T-helper 2 cell treated with Interferon-gamma antibody and Interleukin-4, amounts not matched to agents 5 μg/mL and 100 μg/mL, for 36 hours (primary cell): ENCODE measurements at regions not wholly inside any gene's neighbourhood (a gene's known extent, or its start where the extent isn't known, plus 50 kb on each side); places are given as distances from the start of the nearest gene placed in this dataset.
"Not testable (repeated sequence)": the region's sequence is repeated elsewhere in the genome, so short reads cannot be mapped to it uniquely, and the experiment has no call there.

Experiments used
- DNase-seq: peaks from one replicate; pipeline ENCODE4 v3.0.0; 2021; ENCODE audit warnings: low spot score
- H3K27ac Mint-ChIP-seq: one replicate; pipeline ENCODE4 v1.8.0; 2021; ENCODE audit warnings: mild to moderate bottlenecking, mixed read lengths
- H3K27me3 Mint-ChIP-seq: one replicate; pipeline ENCODE4 v1.8.0; 2021; ENCODE audit warnings: low read depth, mixed read lengths
- H3K36me3 Mint-ChIP-seq: one replicate; pipeline ENCODE4 v1.8.0; 2021; ENCODE audit warnings: low read depth, mixed read lengths
- H3K4me1 Mint-ChIP-seq: one replicate; pipeline ENCODE4 v1.8.0; 2021; ENCODE audit warnings: low read depth, mixed read lengths
- H3K4me3 Mint-ChIP-seq: one replicate; pipeline ENCODE4 v1.8.0; 2022; ENCODE audit warnings: mild to moderate bottlenecking, moderate library complexity, mixed read lengths
- H3K9me3 Mint-ChIP-seq: one replicate; pipeline ENCODE4 v1.8.0; 2021; ENCODE audit warnings: mixed read lengths

GRCh38 chr9:129316281-129317030, 138.4 kb upstream of the IER5L start:
- no peaks in the 10 kb centered on the region for H3K9me3 Mint-ChIP-seq
- no peak overlapping the region for H3K4me3 Mint-ChIP-seq
- no peak for DNase-seq
- no peak overlapping the region for H3K27ac Mint-ChIP-seq
- H3K27me3 Mint-ChIP-seq: peaks cover 2% of the 10 kb centered on the region
- H3K36me3 Mint-ChIP-seq: no peaks in the 10 kb centered on the region
- H3K4me1 Mint-ChIP-seq: peaks cover 11% of the 10 kb centered on the region

GRCh38 chr9:129313331-129313955, 135.4 kb upstream of the IER5L start:
- no peak overlapping the region for H3K4me3 Mint-ChIP-seq
- H3K9me3 Mint-ChIP-seq: no peaks in the 10 kb centered on the region
- peaks cover 1% of the 10 kb centered on the region for H3K4me1 Mint-ChIP-seq
- no peak for DNase-seq
- no peak overlapping the region for H3K27ac Mint-ChIP-seq
- no peaks in the 10 kb centered on the region for H3K36me3 Mint-ChIP-seq
- H3K27me3 Mint-ChIP-seq: peaks cover 7% of the 10 kb centered on the region

- Mint-ChIP-seq H3K36me3 (no peaks in the 10 kb centered on the region), H3K9me3 (no peaks in the 10 kb centered on the region), H3K4me3 (no peak overlapping the region), H3K4me1 (peaks cover 1% of the 10 kb centered on the region), H3K27me3 (peaks cover 7% of the 10 kb centered on the region), H3K27ac (no peak overlapping the region)
- DNase-seq: no peak
Observed at GRCh38 chr9:129312251-129313122, 134.4 kb upstream of the IER5L start.

GRCh38 chr9:129311643-129312042, 133.6 kb upstream of the IER5L start:
- no peak for DNase-seq
- no peaks in the 10 kb centered on the region for H3K9me3 Mint-ChIP-seq
- peaks cover 2% of the 10 kb centered on the region for H3K4me1 Mint-ChIP-seq
- peaks cover 7% of the 10 kb centered on the region for H3K27me3 Mint-ChIP-seq
- H3K27ac Mint-ChIP-seq: no peak overlapping the region
- H3K36me3 Mint-ChIP-seq: no peaks in the 10 kb centered on the region
- H3K4me3 Mint-ChIP-seq: no peak overlapping the region

- Mint-ChIP-seq H3K4me3 (no peak overlapping the region), H3K4me1 (peaks cover 2% of the 10 kb centered on the region), H3K27me3 (peaks cover 7% of the 10 kb centered on the region), H3K36me3 (no peaks in the 10 kb centered on the region), H3K27ac (no peak overlapping the region), H3K9me3 (no peaks in the 10 kb centered on the region)
- no peak for DNase-seq
Observed at GRCh38 chr9:129310666-129311350, 132.7 kb upstream of the IER5L start.

GRCh38 chr9:129309906-129310305, 131.8 kb upstream of the IER5L start:
- Mint-ChIP-seq H3K27ac (no peak overlapping the region), H3K4me3 (no peak overlapping the region), H3K9me3 (no peaks in the 10 kb centered on the region), H3K4me1 (peaks cover 2% of the 10 kb centered on the region), H3K27me3 (peaks cover 7% of the 10 kb centered on the region), H3K36me3 (no peaks in the 10 kb centered on the region)
- DNase-seq: no peak

GRCh38 chr9:129309041-129309430, 131.0 kb upstream of the IER5L start:
- H3K27ac Mint-ChIP-seq: no peak overlapping the region
- DNase-seq: no peak
- no peaks in the 10 kb centered on the region for H3K9me3 Mint-ChIP-seq
- H3K36me3 Mint-ChIP-seq: no peaks in the 10 kb centered on the region
- peaks cover 2% of the 10 kb centered on the region for H3K4me1 Mint-ChIP-seq
- H3K4me3 Mint-ChIP-seq: no peak overlapping the region
- H3K27me3 Mint-ChIP-seq: peaks cover 7% of the 10 kb centered on the region

GRCh38 chr9:129307227-129307970, 129.3 kb upstream of the IER5L start:
- no peak for DNase-seq
- peaks cover 2% of the 10 kb centered on the region for H3K4me1 Mint-ChIP-seq
- no peak overlapping the region for H3K4me3 Mint-ChIP-seq
- peaks cover 10% of the 10 kb centered on the region for H3K27me3 Mint-ChIP-seq
- no peaks in the 10 kb centered on the region for H3K36me3 Mint-ChIP-seq
- no peak overlapping the region for H3K27ac Mint-ChIP-seq
- peaks cover 7% of the 10 kb centered on the region for H3K9me3 Mint-ChIP-seq

- H3K4me1 Mint-ChIP-seq: peaks cover 2% of the 10 kb centered on the region
- H3K27ac Mint-ChIP-seq: no peak overlapping the region
- DNase-seq: no peak
- H3K9me3 Mint-ChIP-seq: peaks cover 14% of the 10 kb centered on the region
- no peak overlapping the region for H3K4me3 Mint-ChIP-seq
- H3K27me3 Mint-ChIP-seq: peaks cover 7% of the 10 kb centered on the region
- peaks cover 2% of the 10 kb centered on the region for H3K36me3 Mint-ChIP-seq
Observed at GRCh38 chr9:129306318-129306973, 128.4 kb upstream of the IER5L start.

- DNase-seq: no peak
- Mint-ChIP-seq H3K4me3 (no peak overlapping the region), H3K27me3 (peaks cover 5% of the 10 kb centered on the region), H3K9me3 (peaks cover 14% of the 10 kb centered on the region), H3K36me3 (peaks cover 6% of the 10 kb centered on the region), H3K4me1 (peaks cover 2% of the 10 kb centered on the region), H3K27ac (no peak overlapping the region)
Observed at GRCh38 chr9:129305246-129305645, 127.2 kb upstream of the IER5L start.

GRCh38 chr9:129301941-129302340, 123.9 kb upstream of the IER5L start:
- no peak for DNase-seq
- peaks cover 23% of the 10 kb centered on the region for H3K9me3 Mint-ChIP-seq
- H3K4me3 Mint-ChIP-seq: no peak overlapping the region
- H3K4me1 Mint-ChIP-seq: no peaks in the 10 kb centered on the region
- no peak overlapping the region for H3K27ac Mint-ChIP-seq
- H3K27me3 Mint-ChIP-seq: peaks cover 17% of the 10 kb centered on the region
- peaks cover 6% of the 10 kb centered on the region for H3K36me3 Mint-ChIP-seq

GRCh38 chr9:129296195-129296594, 118.1 kb upstream of the IER5L start:
- H3K27me3 Mint-ChIP-seq: peaks cover 20% of the 10 kb centered on the region

GRCh38 chr9:129291041-129291501, 113.0 kb upstream of the IER5L start:
- H3K4me1 Mint-ChIP-seq: no peaks in the 10 kb centered on the region
- no peak overlapping the region for H3K27ac Mint-ChIP-seq
- DNase-seq: no peak
- peaks cover 9% of the 10 kb centered on the region for H3K9me3 Mint-ChIP-seq
- H3K36me3 Mint-ChIP-seq: no peaks in the 10 kb centered on the region
- no peak overlapping the region for H3K4me3 Mint-ChIP-seq
- peaks cover 4% of the 10 kb centered on the region for H3K27me3 Mint-ChIP-seq

More at GRCh38 chr9:129296195-129296594, 118.1 kb upstream of the IER5L start:
- H3K9me3 Mint-ChIP-seq: peaks cover 22% of the 10 kb centered on the region
- H3K4me3 Mint-ChIP-seq, H3K27ac Mint-ChIP-seq, DNase-seq, H3K4me1 Mint-ChIP-seq, H3K36me3 Mint-ChIP-seq: not testable (repeated sequence)
